Neuronal stem cell (in vitro differentiated cells): ENCODE measurements at regions not wholly inside any gene's neighbourhood (a gene's known extent, or its start where the extent isn't known, plus 50 kb on each side); places are given as distances from the start of the nearest gene placed in this dataset.

Experiments
- DNase-seq: peaks from one replicate; pipeline ENCODE4 v3.0.0-alpha.2; 2013; ENCODE audit warnings: low spot score
- H2AFZ ChIP-seq: one replicate; pipeline ENCODE4 v1.6.1; 2013; ENCODE audit warnings: mild to moderate bottlenecking, low read length, inconsistent platforms
- H2AK5ac ChIP-seq: 2 replicates; pipeline ENCODE4 v1.6.1; 2013; ENCODE audit warnings: low read depth, mild to moderate bottlenecking, inconsistent platforms, low read length, moderate library complexity, mixed read lengths
- H2BK120ac ChIP-seq: 2 replicates; pipeline ENCODE4 v1.6.1; 2013; ENCODE audit warnings: low read depth, mild to moderate bottlenecking, inconsistent platforms, low read length, moderate library complexity, mixed read lengths
- H2BK12ac ChIP-seq: one replicate; pipeline ENCODE4 v1.6.1; 2013; ENCODE audit warnings: low read length, inconsistent platforms
- H2BK15ac ChIP-seq: 2 replicates; pipeline ENCODE4 v1.6.1; 2013; ENCODE audit warnings: mild to moderate bottlenecking, low read length, inconsistent platforms, mixed read lengths
- H2BK5ac ChIP-seq: one replicate; pipeline ENCODE4 v1.6.1; 2013; ENCODE audit warnings: inconsistent platforms, mild to moderate bottlenecking, low read length, moderate library complexity
- H3K14ac ChIP-seq: one replicate; pipeline ENCODE4 v1.6.1; 2013; ENCODE audit warnings: low read length, inconsistent platforms
- H3K18ac ChIP-seq: 2 replicates; pipeline ENCODE4 v1.6.1; 2013; ENCODE audit warnings: low read length, inconsistent platforms
- H3K23ac ChIP-seq: 2 replicates; pipeline ENCODE4 v1.6.1; 2013; ENCODE audit warnings: low read depth, mild to moderate bottlenecking, mixed read lengths, low read length, inconsistent platforms; ENCODE audit not compliant: poor library complexity
- H3K27ac ChIP-seq: replicated peaks from 3 replicates; pipeline ENCODE4 v1.5.1; 2013; ENCODE audit warnings: low read length, inconsistent platforms
- H3K27me3 ChIP-seq, 3 experiments: 2 replicates each; pipeline ENCODE4 v1.6.1; 2013; ENCODE audit warnings: low read length in 3 of 3, mild to moderate bottlenecking in 2 of 3, inconsistent platforms in 1 of 3, low read depth in 1 of 3, mixed read lengths in 1 of 3, moderate library complexity in 1 of 3; ENCODE audit not compliant: control insufficient read depth in 3 of 3, insufficient read depth in 3 of 3
- H3K36me3 ChIP-seq, 2 donors: replicated peaks in 1 of 2; 2 replicates each; pipeline ENCODE4 v1.6.1; 2013; ENCODE audit warnings: low read length in 2 of 2; ENCODE audit not compliant: control insufficient read depth in 2 of 2, insufficient read depth in 2 of 2
- H3K4ac ChIP-seq: 2 replicates; pipeline ENCODE4 v1.6.1; 2013; ENCODE audit warnings: inconsistent platforms, mild to moderate bottlenecking, low read length, moderate library complexity
- H3K4me1 ChIP-seq, 2 donors: 1 replicate in 1 of 2; 2 replicates in 1 of 2; pipeline ENCODE4 v1.6.1; 2013; ENCODE audit warnings: low read length in 2 of 2, low read depth in 1 of 2; ENCODE audit not compliant: control insufficient read depth in 2 of 2, insufficient read depth in 1 of 2
- H3K4me2 ChIP-seq: one replicate; pipeline ENCODE4 v1.6.1; 2013; ENCODE audit warnings: mild to moderate bottlenecking, low read length, inconsistent platforms; ENCODE audit not compliant: insufficient read depth, poor library complexity, severe bottlenecking
- H3K4me3 ChIP-seq, 2 donors: 2 replicates each; pipeline ENCODE4 v1.5.1; 2013; ENCODE audit warnings: low read length in 2 of 2, mild to moderate bottlenecking in 2 of 2, inconsistent platforms in 1 of 2, moderate library complexity in 1 of 2
- H3K79me1 ChIP-seq: one replicate; pipeline ENCODE4 v1.6.1; 2013; ENCODE audit warnings: low read depth, mild to moderate bottlenecking, inconsistent platforms, low read length, moderate library complexity
- H3K9ac ChIP-seq: one replicate; pipeline ENCODE4 v1.6.1; 2013; ENCODE audit warnings: mild to moderate bottlenecking, low read depth, low read length, inconsistent platforms; ENCODE audit not compliant: poor library complexity
- H3K9me3 ChIP-seq, 2 donors: replicated peaks in 1 of 2; 2 replicates each; pipeline versions ENCODE3 to v1.6.1; 2013; ENCODE audit warnings: low read length in 2 of 2, mild to moderate bottlenecking in 2 of 2, inconsistent platforms in 1 of 2, low read depth in 1 of 2, mixed read lengths in 1 of 2, moderate library complexity in 1 of 2; ENCODE audit not compliant: control insufficient read depth in 2 of 2, insufficient read depth in 1 of 2
- H4K8ac ChIP-seq: one replicate; pipeline ENCODE4 v1.6.1; 2013; ENCODE audit warnings: low read depth, mild to moderate bottlenecking, inconsistent platforms, low read length, moderate library complexity
- H4K91ac ChIP-seq: one replicate; pipeline ENCODE4 v1.6.1; 2013; ENCODE audit warnings: low read length, low read depth, mild to moderate bottlenecking, inconsistent platforms; ENCODE audit not compliant: poor library complexity
- WGBS, 2 donors: extraction: QIAGEN DNeasy Blood & Tissue Kit; methylation state at CpG; one replicate each; pipeline ENCODE4 v1.1.7; 2013; ENCODE audit warnings: missing lambda C conversion rate in 2 of 2, mixed read lengths in 1 of 2; ENCODE audit not compliant: insufficient read length in 2 of 2, insufficient replicate concordance in 1 of 2; ENCODE audit errors: extremely low coverage in 2 of 2; 5-methylcytosine and 5-hydroxymethylcytosine counted together

- WGBS, 2 donors = no CpG with 5 or more reads among the region's 12 CpGs
- H3K14ac ChIP-seq = no peak overlapping the region
- H3K9me3 ChIP-seq = peaks cover 5 to 8% of the 10 kb centered on the region in 2 donors
- no peak overlapping the region for H4K8ac ChIP-seq
- H3K4me3 ChIP-seq = no peak overlapping the region
- peaks cover 0 to 4% (median 0%) of the 10 kb centered on the region in 3 experiments for H3K27me3 ChIP-seq
- H2BK12ac ChIP-seq = no peak overlapping the region
- no peak overlapping the region for H3K9ac ChIP-seq
- no peak overlapping the region for H2BK5ac ChIP-seq
- no peak overlapping the region for H2BK120ac ChIP-seq
- H3K23ac ChIP-seq = no peak overlapping the region
- DNase-seq = no peak
- no peak overlapping the region for H3K27ac ChIP-seq
- no peak overlapping the region for H3K18ac ChIP-seq
- H3K4me1 ChIP-seq = peaks cover 4 to 10% of the 10 kb centered on the region in 2 donors
- H4K91ac ChIP-seq = no peak overlapping the region
- no peaks in the 10 kb centered on the region for H3K79me1 ChIP-seq
- H2AFZ ChIP-seq = no peak overlapping the region
- H2BK15ac ChIP-seq = peak overlapping the region; percentile 11
- H2AK5ac ChIP-seq = no peak overlapping the region
- H3K4ac ChIP-seq = no peak overlapping the region
- H3K4me2 ChIP-seq = no peak overlapping the region
- H3K36me3 ChIP-seq = no peaks in the 10 kb centered on the region
These were observed 434.0 kb downstream of the PREX1 start for GRCh38 chr20:48393737-48394314.

- no peak overlapping the region for H2AK5ac ChIP-seq
- H2BK120ac ChIP-seq = no peak overlapping the region
- H2BK5ac ChIP-seq = no peak overlapping the region
- H4K8ac ChIP-seq = no peak overlapping the region
- H3K36me3 ChIP-seq = no peaks in the 10 kb centered on the region
- no peak overlapping the region for H4K91ac ChIP-seq
- H3K27me3 ChIP-seq = peaks cover 0 to 4% (median 0%) of the 10 kb centered on the region in 3 experiments
- H3K18ac ChIP-seq = peak overlapping the region; percentile 6
- no peak overlapping the region for H3K4ac ChIP-seq
- peaks cover 0 to 5% of the 10 kb centered on the region in 2 donors for H3K4me1 ChIP-seq
- no peak overlapping the region for H3K4me3 ChIP-seq
- H2BK15ac ChIP-seq = peak overlapping the region; percentile 11
- H3K79me1 ChIP-seq = no peaks in the 10 kb centered on the region
- H3K4me2 ChIP-seq = no peak overlapping the region
- no peak overlapping the region for H2AFZ ChIP-seq
- H2BK12ac ChIP-seq = no peak overlapping the region
- H3K9me3 ChIP-seq = peaks cover 5 to 8% of the 10 kb centered on the region in 2 donors
- no peak for DNase-seq
- H3K14ac ChIP-seq = no peak overlapping the region
- H3K23ac ChIP-seq = no peak overlapping the region
- WGBS, 2 donors = no CpG with 5 or more reads among the region's 8 CpGs
- H3K27ac ChIP-seq = no peak overlapping the region
- no peak overlapping the region for H3K9ac ChIP-seq
These were observed 434.5 kb downstream of the PREX1 start for GRCh38 chr20:48393311-48393685.

GRCh38 chr20:48392407-48393310 lies 435.1 kb downstream of the PREX1 start:
- H3K79me1 ChIP-seq = no peaks in the 10 kb centered on the region
- H3K27ac ChIP-seq = no peak overlapping the region
- H2BK15ac ChIP-seq = peak overlapping the region; percentile 44
- H3K9ac ChIP-seq = no peak overlapping the region
- no peak overlapping the region for H2BK5ac ChIP-seq
- no peak overlapping the region for H3K4me2 ChIP-seq
- H2BK12ac ChIP-seq = no peak overlapping the region
- H3K14ac ChIP-seq = peak overlapping the region; percentile 32
- peaks cover 0 to 4% (median 0%) of the 10 kb centered on the region in 3 experiments for H3K27me3 ChIP-seq
- no peak overlapping the region for H3K4ac ChIP-seq
- H3K4me1 ChIP-seq = peaks cover 0 to 5% of the 10 kb centered on the region in 2 donors
- H3K4me3 ChIP-seq = no peak overlapping the region
- H4K91ac ChIP-seq = no peak overlapping the region
- peak overlapping the region; percentile 69 for H3K18ac ChIP-seq
- H2BK120ac ChIP-seq = no peak overlapping the region
- WGBS, 2 donors = no CpG with 5 or more reads among the region's 13 CpGs
- H2AFZ ChIP-seq = no peak overlapping the region
- peaks cover 5 to 8% of the 10 kb centered on the region in 2 donors for H3K9me3 ChIP-seq
- H3K23ac ChIP-seq = peak overlapping the region; percentile 27
- H2AK5ac ChIP-seq = no peak overlapping the region
- no peak for DNase-seq
- no peak overlapping the region for H4K8ac ChIP-seq
- H3K36me3 ChIP-seq = no peaks in the 10 kb centered on the region

GRCh38 chr20:48390981-48391380 lies 436.8 kb downstream of the PREX1 start:
- Histone ChIP-seq H2AK5ac (no peak overlapping the region), H2AFZ (no peak overlapping the region), H3K36me3 (no peaks in the 10 kb centered on the region), H4K8ac (no peak overlapping the region), H2BK5ac (no peak overlapping the region), H3K4me1 (peaks cover 0 to 5% of the 10 kb centered on the region in 2 donors), H2BK15ac (no peak overlapping the region), H2BK12ac (no peak overlapping the region), H3K9ac (no peak overlapping the region), H3K23ac (no peak overlapping the region), H3K14ac (no peak overlapping the region), H3K18ac (no peak overlapping the region), H3K79me1 (no peaks in the 10 kb centered on the region), H3K27ac (no peak overlapping the region), H4K91ac (peak overlapping the region; percentile 27), H3K4me2 (no peak overlapping the region), H3K4me3 (no peak overlapping the region), H3K4ac (no peak overlapping the region), H2BK120ac (no peak overlapping the region), H3K9me3 (peaks cover 5 to 8% of the 10 kb centered on the region in 2 donors), H3K27me3 (peaks cover 0 to 4% (median 0%) of the 10 kb centered on the region in 3 experiments)
- no peak for DNase-seq
